Gastroesophageal sphincter (tissue), 3 donors: ENCODE measurements at regions not wholly inside any gene's neighbourhood (a gene's known extent, or its start where the extent isn't known, plus 50 kb on each side); places are given as distances from the start of the nearest gene placed in this dataset.

ENCODE experiments used
- CTCF ChIP-seq, 4 experiments: fragments of 200-600 bp in 2 of 4; fragments of 450-650 bp in 2 of 4; sonication (generic) in 1 of 4; IDR thresholded peaks; one replicate each; pipeline ENCODE4 v1.5.1; 2017 to 2019; ENCODE audit warnings: antibody characterized with exemption in 4 of 4, mild to moderate bottlenecking in 2 of 4, moderate library complexity in 2 of 4
- EP300 ChIP-seq: sonication (generic); formaldehyde crosslinking; IDR thresholded peaks from one replicate; pipeline ENCODE4 v1.6.1; 2017; ENCODE audit warnings: antibody characterized with exemption, mild to moderate bottlenecking
- POLR2A ChIP-seq, 2 donors: fragments of 450-650 bp; IDR thresholded peaks; one replicate each; pipeline ENCODE4 v1.6.1; 2017; ENCODE audit warnings: antibody characterized with exemption in 2 of 2, mild to moderate bottlenecking in 2 of 2, moderate library complexity in 1 of 2
- POLR2AphosphoS5 ChIP-seq: sonication (generic); formaldehyde crosslinking; IDR thresholded peaks from one replicate; pipeline ENCODE4 v1.6.1; 2017; ENCODE audit warnings: antibody characterized with exemption

- TF ChIP-seq POLR2A (IDR thresholded peaks at IDR 0.05) (no peak), CTCF (IDR thresholded peaks at IDR 0.05) (no peak), POLR2AphosphoS5 (no peak), EP300 (no peak)
These were observed 150.5 kb downstream of the MINAR1 start for GRCh38 chr15:79582650-79583049.
